ENCODE measurements at regions not wholly inside any gene's neighbourhood (a gene's known extent, or its start where the extent isn't known, plus 50 kb on each side); places are given as distances from the start of the nearest gene placed in this dataset.

GRCh38 chr2:75432761-75433361 lies 127.9 kb downstream of the EVA1A start:
- Histone ChIP-seq H4K20me1 (replicated peaks; ENCODE audit: control insufficient read depth, insufficient read depth, low read length) (no peaks in the 10 kb centered on the region), H3K4me2 (ENCODE audit: insufficient read depth, low read length) (no peak overlapping the region), H3K9me1 (ENCODE audit: control insufficient read depth, insufficient read depth, low read length) (no peaks in the 10 kb centered on the region), H3K27me3 (ENCODE audit: control insufficient read depth in 2 of 2, insufficient read depth in 2 of 2, low read length in 2 of 2) (peaks cover 0 to 5% of the 10 kb centered on the region in 2 experiments; a peak in 1 of 5 replicates), H2AFZ (ENCODE audit: low read depth, low read length) (no peak overlapping the region), H3K4me3 (no peak overlapping the region), H3K27ac (ENCODE audit: extremely low read depth, low read depth, low read length) (no peak overlapping the region), H3K36me3 (ENCODE audit: control insufficient read depth, insufficient read depth, low read length) (no peaks in the 10 kb centered on the region), H3K9me3 (replicated peaks; ENCODE audit: control insufficient read depth, insufficient read depth, low read depth, low read length) (no peaks in the 10 kb centered on the region), H3K4me1 (replicated peaks in 1 of 2; ENCODE audit: control insufficient read depth in 2 of 2, insufficient read depth in 2 of 2, low read length in 2 of 2) (no peaks in the 10 kb centered on the region), H3K79me2 (ENCODE audit: control insufficient read depth, insufficient read depth, low read length) (no peaks in the 10 kb centered on the region), H3K9ac (ENCODE audit: insufficient read depth in 1 of 2, low read depth in 2 of 2, low read length in 2 of 2) (no peak overlapping the region)
- no TSS peak for BruUV-seq (replicated peaks)
- no peak for FAIRE-seq
- WGBS (ENCODE audit: insufficient coverage, low coverage, missing lambda C conversion rate), result 2% methylated on average over 4 of the region's 4 CpGs
- intact Hi-C loops (cut with micrococcal nuclease) (no loop called here), in situ Hi-C loops (cut with MboI) (no loop called here)
- POLR2A ChIA-PET, result no interaction called here
- no peak for ATAC-seq
- no peak for DNase-seq (ENCODE audit: extremely low read depth in 1 of 4, low spot score in 3 of 4)
- CTCF ChIA-PET (ENCODE audit: low intra/inter-chr PET ratio), result no interaction called here
- TF ChIP-seq ZNF263 (CRISPR knock-in tag; IDR thresholded peaks at IDR 0.05; ENCODE audit: borderline replicate concordance), result no peak
- no peak for TF ChIP-seq PTTG1 (tag; IDR thresholded peaks at IDR 0.05; ENCODE audit: low read depth)
- TF ChIP-seq RAD21 (CRISPR knock-in tag; conservative IDR thresholded peaks at IDR 0.05 in 1 of 2, IDR thresholded peaks at IDR 0.05 in 1 of 2), result no peak
- TF ChIP-seq ZNF3 (CRISPR knock-in tag; IDR thresholded peaks at IDR 0.05), result no peak
- no peak for TF ChIP-seq RCOR1 (IDR thresholded peaks at IDR 0.05; ENCODE audit: borderline replicate concordance in 1 of 2, low read depth in 2 of 2, low read length in 2 of 2)
- no peak for TF ChIP-seq E2F8 (IDR thresholded peaks at IDR 0.05; ENCODE audit: low read depth, partially characterized antibody)
- no peak for TF ChIP-seq MNT (conservative IDR thresholded peaks at IDR 0.05)
- no peak for TF ChIP-seq CREB1 (IDR thresholded peaks at IDR 0.05)
- no peak for TF ChIP-seq CREB1 (CRISPR knock-in tag; IDR thresholded peaks at IDR 0.05)
- no peak for TF ChIP-seq HDAC8 (tag; IDR thresholded peaks at IDR 0.05)
- no peak for TF ChIP-seq FOXJ2 (tag; IDR thresholded peaks at IDR 0.05)
- TF ChIP-seq ZNF740 (CRISPR knock-in tag; IDR thresholded peaks at IDR 0.05), result no peak
- no peak for TF ChIP-seq ZNF740 (tag; IDR thresholded peaks at IDR 0.05)
- no peak for TF ChIP-seq HNRNPK (IDR thresholded peaks at IDR 0.05; ENCODE audit: low read depth, low read length, poor library complexity, severe bottlenecking)
- no peak for TF ChIP-seq L3MBTL2 (IDR thresholded peaks at IDR 0.05)
- no peak for TF ChIP-seq JUND (IDR thresholded peaks at IDR 0.05; ENCODE audit: borderline replicate concordance, low read depth, low read length)
- TF ChIP-seq JUND (tag; IDR thresholded peaks at IDR 0.05; ENCODE audit: borderline replicate concordance, low read depth, low read length), result no peak

Measured in K562 (cell line).